Loucy (cell line): ENCODE measurements at regions not wholly inside any gene's neighbourhood (a gene's known extent, or its start where the extent isn't known, plus 50 kb on each side); places are given as distances from the start of the nearest gene placed in this dataset.
"Not testable (repeated sequence)": the region's sequence is repeated elsewhere in the genome, so short reads cannot be mapped to it uniquely, and the experiment has no call there.

Experiments used
- EZH2phosphoT487 ChIP-seq: fragments of 200-600 bp; IDR thresholded peaks from 2 replicates; pipeline ENCODE4 v1.6.1; 2018; ENCODE audit warnings: antibody characterized with exemption, mild to moderate bottlenecking, moderate library complexity, borderline replicate concordance
- TF ChIP-seq, protein P1 (sequence below): fragments of 200-600 bp; sonication (generic); conservative IDR thresholded peaks from 2 replicates; pipeline ENCODE4 v1.5.1; 2014; ENCODE audit warnings: mild to moderate bottlenecking, antibody characterized with exemption, low read length

DNA sequence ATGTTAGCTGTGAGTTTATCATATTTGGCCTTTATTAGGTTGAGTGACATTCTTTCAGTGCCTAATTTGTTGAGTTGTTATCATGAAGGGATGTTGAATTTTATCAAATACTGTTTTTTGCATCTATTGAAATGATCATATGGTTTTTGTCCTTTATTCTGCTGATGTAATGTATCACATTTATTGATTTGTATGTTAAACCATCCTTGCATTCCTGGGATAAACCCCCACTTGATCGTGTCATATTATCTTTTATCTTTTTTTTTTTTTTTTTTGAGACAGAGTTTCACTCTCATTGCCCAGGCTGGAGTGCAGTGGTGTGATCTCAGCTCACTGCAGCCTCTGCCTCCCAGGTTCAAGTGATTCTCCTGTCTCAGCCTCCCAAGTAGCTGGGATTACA lies 51.9 kb upstream of the MFGE8 start:
- TF ChIP-seq, protein P1, sequence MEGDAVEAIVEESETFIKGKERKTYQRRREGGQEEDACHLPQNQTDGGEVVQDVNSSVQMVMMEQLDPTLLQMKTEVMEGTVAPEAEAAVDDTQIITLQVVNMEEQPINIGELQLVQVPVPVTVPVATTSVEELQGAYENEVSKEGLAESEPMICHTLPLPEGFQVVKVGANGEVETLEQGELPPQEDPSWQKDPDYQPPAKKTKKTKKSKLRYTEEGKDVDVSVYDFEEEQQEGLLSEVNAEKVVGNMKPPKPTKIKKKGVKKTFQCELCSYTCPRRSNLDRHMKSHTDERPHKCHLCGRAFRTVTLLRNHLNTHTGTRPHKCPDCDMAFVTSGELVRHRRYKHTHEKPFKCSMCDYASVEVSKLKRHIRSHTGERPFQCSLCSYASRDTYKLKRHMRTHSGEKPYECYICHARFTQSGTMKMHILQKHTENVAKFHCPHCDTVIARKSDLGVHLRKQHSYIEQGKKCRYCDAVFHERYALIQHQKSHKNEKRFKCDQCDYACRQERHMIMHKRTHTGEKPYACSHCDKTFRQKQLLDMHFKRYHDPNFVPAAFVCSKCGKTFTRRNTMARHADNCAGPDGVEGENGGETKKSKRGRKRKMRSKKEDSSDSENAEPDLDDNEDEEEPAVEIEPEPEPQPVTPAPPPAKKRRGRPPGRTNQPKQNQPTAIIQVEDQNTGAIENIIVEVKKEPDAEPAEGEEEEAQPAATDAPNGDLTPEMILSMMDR: not testable (repeated sequence)
- TF ChIP-seq EZH2phosphoT487: not testable (repeated sequence)
